B cell (primary cell): ENCODE measurements at regions not wholly inside any gene's neighbourhood (a gene's known extent, or its start where the extent isn't known, plus 50 kb on each side); places are given as distances from the start of the nearest gene placed in this dataset.

Experiments
- ATAC-seq: fragments of 200-7000 bp; cut with Tn5 transposase; one replicate; pipeline ENCODE4 v1.10.0; 2021; ENCODE audit warnings: low read depth, mild to moderate bottlenecking, moderate number of reproducible peaks, moderate library complexity
- CTCF ChIA-PET: fragments of 350-600 bp; sonication (Branson Sonifier 250); formaldehyde crosslinking; loops from one replicate; lab custom pipeline; 2021; ENCODE audit warnings: antibody characterized with exemption, inconsistent platforms; lab: Charles Lee
- POLR2A ChIA-PET: fragments of 350-600 bp; sonication (Branson Sonifier 250); formaldehyde crosslinking; loops from one replicate; lab custom pipeline; 2021; ENCODE audit warnings: antibody characterized with exemption; lab: Charles Lee
- DNase-seq: peaks from one replicate; pipeline ENCODE4 v3.0.0; 2013
- H2AFZ ChIP-seq: 2 replicates; pipeline ENCODE4 v1.6.1; 2012; ENCODE audit warnings: mild to moderate bottlenecking, low read depth, low read length; ENCODE audit not compliant: insufficient read depth, poor library complexity, severe bottlenecking
- H3K27ac ChIP-seq, 2 donors: 1 replicate in 1 of 2; 2 replicates in 1 of 2; pipeline ENCODE4 v1.5.1; 2012 to 2013; ENCODE audit warnings: low read length in 2 of 2, mild to moderate bottlenecking in 2 of 2, moderate library complexity in 1 of 2
- H3K27me3 ChIP-seq, 4 experiments: fragments of 200-600 bp in 1 of 4; sonication (generic) in 1 of 4; replicated peaks in 1 of 4; 1 replicate in 2 of 4; 2 replicates in 2 of 4; pipeline versions ENCODE4 v1.6.1 to v1.7.0; 2013 to 2016; ENCODE audit warnings: low read length in 3 of 4, mild to moderate bottlenecking in 2 of 4, mixed read lengths in 1 of 4, moderate library complexity in 1 of 4; ENCODE audit not compliant: insufficient read depth in 4 of 4, control insufficient read depth in 3 of 4; ENCODE audit errors: control extremely low read depth in 1 of 4
- H3K36me3 ChIP-seq, 2 experiments: replicated peaks in 1 of 2; 1 replicate in 1 of 2; 2 replicates in 1 of 2; pipeline versions ENCODE4 v1.6.1 to v1.7.1; 2013; ENCODE audit warnings: low read length in 1 of 2; ENCODE audit not compliant: insufficient read depth in 2 of 2, control insufficient read depth in 1 of 2; ENCODE audit errors: control extremely low read depth in 1 of 2, extremely low read depth in 1 of 2
- H3K4me1 ChIP-seq, 2 donors: fragments of 200-600 bp in 1 of 2; sonication (generic) in 1 of 2; 1 replicate in 1 of 2; 2 replicates in 1 of 2; pipeline versions ENCODE4 v1.5.1 to v1.6.1; 2013 to 2017; ENCODE audit warnings: low read length in 2 of 2; ENCODE audit not compliant: control insufficient read depth in 2 of 2, insufficient read depth in 2 of 2
- H3K4me2 ChIP-seq: replicated peaks from 2 replicates; pipeline ENCODE3; 2012; ENCODE audit warnings: mild to moderate bottlenecking, low read depth, low read length; ENCODE audit not compliant: poor library complexity, severe bottlenecking
- H3K4me3 ChIP-seq, 5 experiments: fragments of 200-600 bp in 1 of 5; sonication (generic) in 1 of 5; 1 replicate in 3 of 5; 2 replicates in 2 of 5; pipeline versions ENCODE4 v1.5.1 to v1.7.0; 2011 to 2016; ENCODE audit warnings: low read length in 4 of 5, mild to moderate bottlenecking in 4 of 5, low read depth in 2 of 5, control low read depth in 1 of 5, moderate library complexity in 1 of 5; ENCODE audit not compliant: insufficient read depth in 1 of 5; ENCODE audit errors: control extremely low read depth in 1 of 5, extremely low read depth in 1 of 5
- H3K79me2 ChIP-seq: fragments of 200-600 bp; sonication (generic); one replicate; pipeline ENCODE4 v1.6.0; 2016; ENCODE audit warnings: low read length; ENCODE audit not compliant: control insufficient read depth, insufficient read depth
- H3K9ac ChIP-seq: fragments of 200-600 bp; sonication (generic); 2 replicates; pipeline ENCODE4 v1.6.1; 2017; ENCODE audit warnings: mild to moderate bottlenecking, low read length, moderate library complexity
- H3K9me3 ChIP-seq, 3 donors: one replicate each; pipeline versions ENCODE4 v1.6.1 to v1.7.1; 2013; ENCODE audit warnings: low read length in 2 of 3; ENCODE audit not compliant: control insufficient read depth in 2 of 3, insufficient read depth in 1 of 3; ENCODE audit errors: control extremely low read depth in 1 of 3
- H4K20me1 ChIP-seq: 2 replicates; pipeline ENCODE4 v1.6.0; 2012; ENCODE audit warnings: mild to moderate bottlenecking, low read length; ENCODE audit not compliant: insufficient read depth, control insufficient read depth, poor library complexity, severe bottlenecking
- H3K27ac Mint-ChIP-seq: one replicate; pipeline ENCODE4 v1.8.0; 2021; ENCODE audit warnings: mixed read lengths
- H3K27me3 Mint-ChIP-seq: one replicate; pipeline ENCODE4 v1.8.0; 2021; ENCODE audit warnings: mixed read lengths
- H3K4me1 Mint-ChIP-seq: one replicate; pipeline ENCODE4 v1.8.0; 2021; ENCODE audit warnings: mixed read lengths
- H3K4me3 Mint-ChIP-seq: one replicate; pipeline ENCODE4 v1.8.0; 2021; ENCODE audit warnings: mixed read lengths
- H3K9me3 Mint-ChIP-seq: one replicate; pipeline ENCODE4 v1.8.0; 2022; ENCODE audit warnings: mixed read lengths; ENCODE audit not compliant: insufficient read depth
- CTCF ChIP-seq: fragments of 200-600 bp; IDR thresholded peaks from one replicate; pipeline ENCODE4 v1.8.0; 2022; ENCODE audit warnings: antibody characterized with exemption, mild to moderate bottlenecking
- EZH2 ChIP-seq: IDR thresholded peaks from 2 replicates; pipeline ENCODE4 v1.6.1; 2012; ENCODE audit warnings: borderline replicate concordance, low read depth, mild to moderate bottlenecking, moderate library complexity, low read length; ENCODE audit not compliant: insufficient read depth, poor library complexity, severe bottlenecking
- WGBS: methylation state at CpG from one replicate; pipeline ENCODE4 v1.1.5; 2013; ENCODE audit warnings: missing lambda C conversion rate; ENCODE audit not compliant: insufficient coverage; 5-methylcytosine and 5-hydroxymethylcytosine counted together
- intact Hi-C: fragments of 100-400 bp; cut with micrococcal nuclease; formaldehyde crosslinking; loops from one replicate; pipeline ENCODE4 v1.10.0; 2022

DNA sequence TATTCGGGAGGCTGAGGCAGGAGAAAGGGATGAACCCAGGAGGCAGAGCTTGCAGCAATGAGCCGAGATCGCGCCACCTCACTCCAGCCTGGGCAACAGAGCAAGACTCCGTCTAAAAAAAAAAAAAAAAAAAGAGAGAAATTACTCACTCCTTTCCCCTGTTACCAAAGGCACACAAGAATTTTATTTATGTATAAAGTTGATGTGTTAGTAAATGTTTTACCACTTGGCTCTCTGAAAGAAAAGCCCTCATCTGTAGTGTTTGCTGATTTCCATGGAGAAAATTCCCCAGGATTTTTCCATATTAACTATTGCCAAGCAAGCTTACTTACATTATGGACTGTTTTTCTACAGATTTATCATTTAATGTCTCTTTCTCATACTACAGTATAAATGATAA lies 142.1 kb upstream of the PABPC4L start:
- Histone ChIP-seq H3K4me3 (no peak overlapping the region), H2AFZ (no peak overlapping the region), H3K27ac (no peak overlapping the region), H3K9ac (no peak overlapping the region), H3K4me1 (no peaks in the 10 kb centered on the region), H3K4me2 (no peak overlapping the region), H3K79me2 (no peaks in the 10 kb centered on the region), H3K9me3 (no peaks in the 10 kb centered on the region), H4K20me1 (no peaks in the 10 kb centered on the region), H3K36me3 (no peaks in the 10 kb centered on the region), H3K27me3 (no peaks in the 10 kb centered on the region)
- no peak for TF ChIP-seq CTCF
- TF ChIP-seq EZH2 = no peak
- no peak for ATAC-seq
- H3K27ac Mint-ChIP-seq = no peak overlapping the region
- intact Hi-C loops = no loop called here
- DNase-seq = no peak
- no peaks in the 10 kb centered on the region for H3K27me3 Mint-ChIP-seq
- no peaks in the 10 kb centered on the region for H3K4me1 Mint-ChIP-seq
- POLR2A ChIA-PET = no interaction called here
- no CpG with 5 or more reads among the region's 5 CpGs for WGBS
- CTCF ChIA-PET = no interaction called here
- no peaks in the 10 kb centered on the region for H3K9me3 Mint-ChIP-seq
- no peak overlapping the region for H3K4me3 Mint-ChIP-seq

- no peak overlapping the region for H3K4me3 Mint-ChIP-seq
- no peak for TF ChIP-seq CTCF
- no peak for TF ChIP-seq EZH2
- H3K9me3 Mint-ChIP-seq = no peaks in the 10 kb centered on the region
- CTCF ChIA-PET = no interaction called here
- no peaks in the 10 kb centered on the region for H4K20me1 ChIP-seq
- H3K9ac ChIP-seq = no peak overlapping the region
- H3K36me3 ChIP-seq = no peaks in the 10 kb centered on the region
- no peaks in the 10 kb centered on the region for H3K79me2 ChIP-seq
- no peak for ATAC-seq
- no peaks in the 10 kb centered on the region for H3K27me3 Mint-ChIP-seq
- no peak for DNase-seq
- POLR2A ChIA-PET = no interaction called here
- intact Hi-C loops = no loop called here
- no peak overlapping the region for H2AFZ ChIP-seq
- WGBS = no CpG with 5 or more reads among the region's 2 CpGs
- no peaks in the 10 kb centered on the region for H3K4me1 Mint-ChIP-seq
- H3K27ac ChIP-seq = no peak overlapping the region
- H3K4me3 ChIP-seq = no peak overlapping the region
- no peaks in the 10 kb centered on the region for H3K27me3 ChIP-seq
- no peaks in the 10 kb centered on the region for H3K4me1 ChIP-seq
- no peaks in the 10 kb centered on the region for H3K9me3 ChIP-seq
- H3K27ac Mint-ChIP-seq = no peak overlapping the region
- H3K4me2 ChIP-seq = no peak overlapping the region
These were observed 141.5 kb upstream of the PABPC4L start for GRCh38 chr4:134343081-134343480.
